Dendritic cell treated with granulocyte-macrophage colony-stimulating factor and Interleukin-4, amounts not matched to agents 40 ng/mL and 50 ng/mL, for 4 days (primary cell): ENCODE measurements at regions not wholly inside any gene's neighbourhood (a gene's known extent, or its start where the extent isn't known, plus 50 kb on each side); places are given as distances from the start of the nearest gene placed in this dataset.
"Not testable (repeated sequence)": the region's sequence is repeated elsewhere in the genome, so short reads cannot be mapped to it uniquely, and the experiment has no call there.

Experiments
- H3K27ac Mint-ChIP-seq: one replicate; pipeline ENCODE4 v1.8.0; 2022; ENCODE audit warnings: mild to moderate bottlenecking, mixed read lengths
- H3K27me3 Mint-ChIP-seq: one replicate; pipeline ENCODE4 v1.8.0; 2022; ENCODE audit warnings: mild to moderate bottlenecking, mixed read lengths
- H3K36me3 Mint-ChIP-seq: one replicate; pipeline ENCODE4 v1.8.0; 2022; ENCODE audit warnings: low read depth, mixed read lengths
- H3K4me1 Mint-ChIP-seq: one replicate; pipeline ENCODE4 v1.8.0; 2022; ENCODE audit warnings: low read depth, mixed read lengths
- H3K4me3 Mint-ChIP-seq: one replicate; pipeline ENCODE4 v1.8.0; 2022; ENCODE audit warnings: mild to moderate bottlenecking, moderate library complexity, mixed read lengths
- H3K9me3 Mint-ChIP-seq: one replicate; pipeline ENCODE4 v1.8.0; 2022; ENCODE audit warnings: mixed read lengths
- intact Hi-C: fragments of 100-400 bp; cut with micrococcal nuclease; formaldehyde crosslinking; loops from one replicate; pipeline ENCODE4 v1.15.0; 2022

DNA sequence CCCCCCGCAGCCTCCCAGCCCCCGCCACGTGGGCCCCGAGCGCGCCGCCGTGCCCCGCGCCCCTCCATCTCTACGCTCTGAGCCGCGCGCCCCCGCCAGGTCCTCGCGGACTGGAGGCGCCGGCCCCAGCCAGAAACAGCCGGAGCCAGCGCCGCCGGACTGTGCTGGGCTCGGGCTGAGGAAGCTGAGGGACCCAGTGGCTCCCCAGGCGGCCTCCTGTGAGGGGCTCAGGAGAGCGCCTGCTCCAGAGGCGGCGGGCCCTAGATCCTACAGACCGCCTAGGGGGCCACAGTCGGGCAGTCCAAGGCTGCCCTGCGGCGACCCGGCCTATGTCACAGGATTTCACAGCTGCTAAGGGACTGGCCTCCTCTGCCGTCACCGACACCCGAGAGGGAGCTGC lies 82.1 kb downstream of the NENF start:
- intact Hi-C loops = loop anchor here (10.0 kb wide), 1 partner anchor 80 kb away; no protein-coding TSS in a partner anchor
- peak overlapping the region; percentile 64 for H3K27ac Mint-ChIP-seq
- H3K36me3 Mint-ChIP-seq = no peaks in the 10 kb centered on the region
- no peaks in the 10 kb centered on the region for H3K9me3 Mint-ChIP-seq
- H3K4me3 Mint-ChIP-seq = no peak overlapping the region
- peaks cover 70% of the 10 kb centered on the region for H3K27me3 Mint-ChIP-seq
- peaks cover 22% of the 10 kb centered on the region for H3K4me1 Mint-ChIP-seq

- intact Hi-C loops = loop anchor here (10.0 kb wide), 1 partner anchor 79 kb away; no protein-coding TSS in a partner anchor
- Mint-ChIP-seq H3K36me3 (no peaks in the 10 kb centered on the region), H3K4me3 (no peak overlapping the region), H3K4me1 (peaks cover 22% of the 10 kb centered on the region), H3K27me3 (peaks cover 73% of the 10 kb centered on the region), H3K9me3 (no peaks in the 10 kb centered on the region), H3K27ac (no peak overlapping the region)
These were observed 82.6 kb downstream of the NENF start for GRCh38 chr1:212515329-212515760.

DNA sequence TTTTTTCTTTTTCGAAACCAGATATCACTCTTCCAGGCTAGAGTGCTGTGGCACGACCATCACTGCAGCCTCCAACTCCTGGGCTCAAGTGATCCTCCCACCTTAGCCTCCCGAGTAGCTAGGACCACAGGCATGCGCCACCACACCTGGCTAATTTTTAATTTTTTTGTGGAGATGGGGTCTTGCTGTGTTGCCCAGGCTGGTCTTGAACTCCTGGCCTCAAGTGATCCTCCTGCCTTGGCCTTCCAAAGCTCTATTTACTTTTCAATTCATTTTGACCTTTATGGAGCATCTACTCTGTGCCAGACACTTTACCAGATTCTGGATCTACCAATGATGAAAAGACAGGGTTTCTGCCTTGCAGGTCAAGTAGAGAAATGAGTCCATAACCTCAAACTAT lies 83.3 kb downstream of the NENF start:
- H3K4me1 Mint-ChIP-seq = peaks cover 22% of the 10 kb centered on the region
- not testable (repeated sequence) for H3K9me3 Mint-ChIP-seq, H3K4me3 Mint-ChIP-seq, H3K36me3 Mint-ChIP-seq, H3K27ac Mint-ChIP-seq
- intact Hi-C loops = loop anchor here (10.0 kb wide), 1 partner anchor 79 kb away; no protein-coding TSS in a partner anchor
- peaks cover 69% of the 10 kb centered on the region for H3K27me3 Mint-ChIP-seq

- Mint-ChIP-seq H3K36me3 (no peaks in the 10 kb centered on the region), H3K27me3 (peaks cover 58% of the 10 kb centered on the region), H3K4me3 (no peak overlapping the region), H3K27ac (no peak overlapping the region), H3K9me3 (no peaks in the 10 kb centered on the region), H3K4me1 (peaks cover 36% of the 10 kb centered on the region)
- intact Hi-C loops = loop anchor here (10.0 kb wide), 1 partner anchor 76 kb away; no protein-coding TSS in a partner anchor
These were observed 85.7 kb downstream of the NENF start for GRCh38 chr1:212518188-212519054.

DNA sequence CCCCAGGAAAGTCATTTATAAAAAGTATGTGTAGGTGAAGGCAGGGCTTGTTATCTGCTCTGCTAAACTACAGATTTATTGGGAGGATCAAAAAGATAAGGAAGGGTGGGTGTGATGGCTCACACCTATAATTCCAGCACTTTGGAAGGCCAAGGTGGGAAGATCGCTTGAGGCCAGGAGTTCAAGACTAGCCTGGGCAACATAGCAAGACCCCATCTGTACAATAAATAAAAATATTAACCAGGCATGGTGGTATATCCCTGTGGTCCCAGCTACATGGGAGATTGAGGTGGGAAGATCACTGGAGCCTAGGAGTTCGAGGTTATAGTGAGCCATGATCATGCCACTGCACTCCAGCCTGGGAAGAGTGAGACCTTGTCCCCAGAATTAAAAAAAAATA lies 86.4 kb downstream of the NENF start:
- no peaks in the 10 kb centered on the region for H3K36me3 Mint-ChIP-seq
- peaks cover 53% of the 10 kb centered on the region for H3K27me3 Mint-ChIP-seq
- H3K4me1 Mint-ChIP-seq = peaks cover 31% of the 10 kb centered on the region
- H3K4me3 Mint-ChIP-seq = no peak overlapping the region
- no peak overlapping the region for H3K27ac Mint-ChIP-seq
- intact Hi-C loops = loop anchor here (10.0 kb wide), 1 partner anchor 76 kb away; no protein-coding TSS in a partner anchor
- H3K9me3 Mint-ChIP-seq = no peaks in the 10 kb centered on the region

DNA sequence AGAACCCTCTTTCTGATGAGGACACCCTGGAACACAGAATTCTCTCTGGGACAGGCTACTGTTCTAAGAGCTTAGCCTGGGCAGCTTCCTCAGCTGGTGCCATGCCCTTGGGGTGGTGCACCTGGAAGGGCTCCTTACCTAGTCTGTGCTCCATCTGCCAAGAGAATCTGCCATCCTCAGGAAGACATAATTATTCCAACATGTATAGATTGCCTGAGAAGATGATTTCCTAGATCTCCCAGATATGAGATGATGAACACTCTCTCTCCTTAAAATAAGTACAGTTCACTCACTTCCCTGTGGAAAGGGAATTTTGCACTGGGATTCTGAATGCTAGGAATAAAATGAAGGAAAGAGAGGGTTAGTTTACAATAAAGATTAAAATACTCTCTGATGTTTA lies 87.6 kb downstream of the NENF start:
- H3K36me3 Mint-ChIP-seq = no peaks in the 10 kb centered on the region
- peaks cover 23% of the 10 kb centered on the region for H3K4me1 Mint-ChIP-seq
- H3K4me3 Mint-ChIP-seq = no peak overlapping the region
- H3K27ac Mint-ChIP-seq = no peak overlapping the region
- H3K9me3 Mint-ChIP-seq = no peaks in the 10 kb centered on the region
- peaks cover 43% of the 10 kb centered on the region for H3K27me3 Mint-ChIP-seq
- intact Hi-C loops = no loop called here

DNA sequence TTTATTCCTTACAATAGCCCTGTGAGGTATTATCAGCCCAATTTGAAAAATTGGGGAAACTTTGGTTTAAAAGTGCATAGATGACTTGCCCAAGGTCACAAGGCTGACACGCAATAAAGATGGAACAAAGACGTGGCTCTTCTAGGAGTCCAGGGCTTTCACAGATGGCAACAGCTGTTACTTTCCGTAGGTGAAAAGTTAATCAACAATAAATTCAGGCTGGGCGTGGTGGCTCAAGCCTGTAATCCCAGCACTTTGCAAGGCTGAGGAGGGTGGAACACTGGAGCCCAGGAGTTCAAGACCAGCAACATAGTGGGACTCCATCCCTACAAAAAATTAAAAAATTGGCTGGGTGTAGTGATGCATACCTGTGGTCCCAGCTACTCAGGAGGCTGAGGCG lies 87.8 kb upstream of the ATF3 start:
- H3K36me3 Mint-ChIP-seq = no peaks in the 10 kb centered on the region
- no peak overlapping the region for H3K4me3 Mint-ChIP-seq
- peaks cover 41% of the 10 kb centered on the region for H3K27me3 Mint-ChIP-seq
- intact Hi-C loops = no loop called here
- no peak overlapping the region for H3K27ac Mint-ChIP-seq
- H3K9me3 Mint-ChIP-seq = no peaks in the 10 kb centered on the region
- peaks cover 24% of the 10 kb centered on the region for H3K4me1 Mint-ChIP-seq

DNA sequence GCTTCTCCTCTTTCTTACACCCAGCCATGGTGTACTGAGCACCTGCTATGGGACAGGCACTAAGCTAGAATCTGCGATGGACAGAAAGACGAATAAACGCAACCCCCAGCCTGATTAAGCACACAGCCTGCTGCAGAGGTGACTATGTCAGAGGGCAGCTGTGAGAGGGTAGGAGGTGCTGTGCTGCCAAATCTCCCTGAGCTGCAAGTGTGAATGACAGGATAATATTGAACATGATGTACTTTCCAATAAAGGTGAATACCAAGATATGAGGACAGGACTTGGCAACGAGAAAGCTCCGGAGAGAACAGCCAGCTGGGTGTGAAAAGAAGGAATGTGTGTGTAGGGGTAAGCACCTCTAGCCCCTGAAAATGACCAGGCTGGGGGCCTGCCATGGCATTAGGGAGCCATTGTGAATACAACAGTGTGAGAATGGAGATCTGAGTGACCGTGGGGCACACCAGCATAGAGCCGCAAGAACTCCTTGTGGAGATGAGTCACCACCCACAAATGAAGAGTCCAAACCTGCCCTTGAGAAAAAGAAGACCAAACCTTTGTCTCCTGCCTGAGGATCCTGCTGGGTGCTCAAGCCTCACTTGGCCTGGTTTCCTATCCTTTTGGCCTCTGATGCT lies 83.0 kb upstream of the ATF3 start:
- Mint-ChIP-seq H3K4me1 (peaks cover 24% of the 10 kb centered on the region), H3K9me3 (no peaks in the 10 kb centered on the region), H3K27me3 (peaks cover 22% of the 10 kb centered on the region), H3K27ac (no peak overlapping the region), H3K4me3 (no peak overlapping the region), H3K36me3 (no peaks in the 10 kb centered on the region)
- intact Hi-C loops = no loop called here

DNA sequence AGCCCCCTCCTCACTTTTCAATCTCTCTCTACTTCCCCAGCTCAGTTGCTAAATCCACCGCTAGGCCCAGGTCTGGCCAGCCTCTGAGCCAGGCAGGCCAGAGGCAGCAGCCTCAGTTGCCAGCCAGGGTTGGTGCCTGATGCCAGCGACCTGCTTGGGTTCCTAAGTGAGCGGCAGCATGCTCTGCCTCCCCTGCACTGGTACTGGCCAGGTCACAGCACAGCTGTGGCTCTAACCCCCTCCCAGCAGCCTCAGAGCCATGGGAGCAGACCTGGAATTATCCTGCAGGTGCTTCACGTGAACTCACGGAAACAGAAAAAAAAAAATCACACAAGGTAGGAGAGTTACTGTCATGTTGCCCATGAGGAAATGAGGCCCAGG lies 82.5 kb upstream of the ATF3 start:
- Mint-ChIP-seq H3K4me3 (no peak overlapping the region), H3K4me1 (peaks cover 24% of the 10 kb centered on the region), H3K9me3 (no peaks in the 10 kb centered on the region), H3K36me3 (no peaks in the 10 kb centered on the region), H3K27ac (no peak overlapping the region), H3K27me3 (peaks cover 22% of the 10 kb centered on the region)
- intact Hi-C loops = no loop called here

- Mint-ChIP-seq H3K9me3 (no peaks in the 10 kb centered on the region), H3K36me3 (no peaks in the 10 kb centered on the region), H3K27me3 (peaks cover 11% of the 10 kb centered on the region), H3K4me3 (no peak overlapping the region), H3K27ac (no peak overlapping the region), H3K4me1 (peaks cover 27% of the 10 kb centered on the region)
- intact Hi-C loops = no loop called here
These were observed 80.1 kb upstream of the ATF3 start for GRCh38 chr1:212528501-212528900.

GRCh38 chr1:212529211-212529741 lies 79.3 kb upstream of the ATF3 start:
- intact Hi-C loops = no loop called here
- Mint-ChIP-seq H3K36me3 (no peaks in the 10 kb centered on the region), H3K4me1 (peaks cover 35% of the 10 kb centered on the region), H3K27ac (no peak overlapping the region), H3K4me3 (no peak overlapping the region), H3K9me3 (no peaks in the 10 kb centered on the region), H3K27me3 (peaks cover 10% of the 10 kb centered on the region)

GRCh38 chr1:212531267-212531666 lies 77.3 kb upstream of the ATF3 start:
- Mint-ChIP-seq H3K36me3 (no peaks in the 10 kb centered on the region), H3K4me3 (no peak overlapping the region), H3K27me3 (peaks cover 8% of the 10 kb centered on the region), H3K27ac (no peak overlapping the region), H3K9me3 (no peaks in the 10 kb centered on the region), H3K4me1 (peaks cover 34% of the 10 kb centered on the region)
- intact Hi-C loops = no loop called here

DNA sequence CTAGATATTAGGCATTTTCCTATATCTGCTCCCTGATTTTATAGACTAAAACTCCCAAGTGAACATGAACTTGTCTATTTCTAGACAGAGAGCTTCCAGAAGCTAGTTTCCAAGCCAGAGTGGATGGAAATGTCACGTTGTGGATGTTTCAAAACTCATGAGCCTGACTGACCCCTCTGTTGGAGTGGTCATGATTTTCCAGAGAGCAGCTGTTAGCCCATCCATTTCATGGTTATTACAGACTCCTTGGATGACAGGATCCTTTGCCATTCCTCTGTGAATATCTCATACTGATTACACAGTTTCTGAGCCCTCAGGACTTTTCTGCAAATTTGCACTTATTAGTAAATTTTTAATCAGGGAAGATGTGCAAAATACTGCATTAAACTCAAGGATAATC lies 76.8 kb upstream of the ATF3 start:
- Mint-ChIP-seq H3K36me3 (no peaks in the 10 kb centered on the region), H3K4me1 (peaks cover 34% of the 10 kb centered on the region), H3K27me3 (peaks cover 8% of the 10 kb centered on the region), H3K27ac (no peak overlapping the region), H3K9me3 (no peaks in the 10 kb centered on the region), H3K4me3 (no peak overlapping the region)
- intact Hi-C loops = no loop called here

GRCh38 chr1:212532469-212533147 lies 76.0 kb upstream of the ATF3 start:
- no peaks in the 10 kb centered on the region for H3K9me3 Mint-ChIP-seq
- no peak overlapping the region for H3K4me3 Mint-ChIP-seq
- intact Hi-C loops = no loop called here
- peak overlapping the region; percentile 31 for H3K27ac Mint-ChIP-seq
- H3K4me1 Mint-ChIP-seq = peaks cover 34% of the 10 kb centered on the region
- peaks cover 8% of the 10 kb centered on the region for H3K27me3 Mint-ChIP-seq
- no peaks in the 10 kb centered on the region for H3K36me3 Mint-ChIP-seq
